ENCODE measurements at regions not wholly inside any gene's neighbourhood (a gene's known extent, or its start where the extent isn't known, plus 50 kb on each side); places are given as distances from the start of the nearest gene placed in this dataset.

- no peak overlapping the region for H3K4me3 ChIP-seq (ENCODE audit: low read depth, low read length)
- TF ChIP-seq CTCF (IDR thresholded peaks at IDR 0.05; ENCODE audit: borderline replicate concordance, insufficient read depth, low read depth, low read length): no peak
Observed at GRCh38 chr1:194818674-194819073, 1632.3 kb upstream of the B3GALT2 start.

- TF ChIP-seq CTCF (IDR thresholded peaks at IDR 0.05; ENCODE audit: borderline replicate concordance, insufficient read depth, low read depth, low read length): no peak
- H3K4me3 ChIP-seq (ENCODE audit: low read depth, low read length): no peak overlapping the region
Observed at GRCh38 chr1:194816859-194817258, 1630.4 kb upstream of the B3GALT2 start.

- no peak overlapping the region for H3K4me3 ChIP-seq (ENCODE audit: low read depth, low read length)
- TF ChIP-seq CTCF (IDR thresholded peaks at IDR 0.05; ENCODE audit: borderline replicate concordance, insufficient read depth, low read depth, low read length): no peak
Observed at GRCh38 chr1:194813096-194813495, 1626.7 kb upstream of the B3GALT2 start.

- no peak for TF ChIP-seq CTCF (IDR thresholded peaks at IDR 0.05; ENCODE audit: borderline replicate concordance, insufficient read depth, low read depth, low read length)
- no peak overlapping the region for H3K4me3 ChIP-seq (ENCODE audit: low read depth, low read length)
Observed at GRCh38 chr1:194809665-194810064, 1623.3 kb upstream of the B3GALT2 start.

GRCh38 chr1:194809215-194809614 lies 1622.8 kb upstream of the B3GALT2 start:
- no peak overlapping the region for H3K4me3 ChIP-seq (ENCODE audit: low read depth, low read length)
- no peak for TF ChIP-seq CTCF (IDR thresholded peaks at IDR 0.05; ENCODE audit: borderline replicate concordance, insufficient read depth, low read depth, low read length)

GRCh38 chr1:194807530-194808220 lies 1621.3 kb upstream of the B3GALT2 start:
- no peak overlapping the region for H3K4me3 ChIP-seq (ENCODE audit: low read depth, low read length)
- TF ChIP-seq CTCF (IDR thresholded peaks at IDR 0.05; ENCODE audit: borderline replicate concordance, insufficient read depth, low read depth, low read length): no peak

DNA sequence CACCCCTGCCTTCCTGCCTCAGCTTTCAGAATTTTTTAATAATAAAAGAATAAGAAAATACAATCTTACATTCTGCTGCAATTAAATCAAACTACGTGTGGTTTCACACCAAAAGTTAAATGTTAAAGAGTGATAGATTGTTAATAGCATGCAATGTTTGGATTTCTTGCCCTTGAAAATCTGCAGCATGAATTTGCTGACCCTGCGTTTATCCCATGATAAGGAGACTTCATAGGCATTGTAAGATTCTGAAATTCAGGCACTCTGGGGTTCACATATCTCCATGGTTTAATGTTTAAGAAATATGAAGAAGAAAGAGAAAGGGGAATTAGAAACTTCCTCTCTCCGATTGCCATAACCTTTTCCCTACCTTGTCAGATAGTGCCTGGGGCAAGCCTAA lies 1616.2 kb upstream of the B3GALT2 start:
- TF ChIP-seq CTCF (IDR thresholded peaks at IDR 0.05; ENCODE audit: borderline replicate concordance, insufficient read depth, low read depth, low read length): no peak
- no peak overlapping the region for H3K4me3 ChIP-seq (ENCODE audit: low read depth, low read length)

Measured in GM12875 (cell line).